BJ (cell line): ENCODE measurements at regions not wholly inside any gene's neighbourhood (a gene's known extent, or its start where the extent isn't known, plus 50 kb on each side); places are given as distances from the start of the nearest gene placed in this dataset.
"Not testable (repeated sequence)": the region's sequence is repeated elsewhere in the genome, so short reads cannot be mapped to it uniquely, and the experiment has no call there.

ENCODE experiments used
- CTCF ChIA-PET: fragments of 350-600 bp; formaldehyde crosslinking; extraction: SDS; loops from one replicate; lab custom pipeline; 2021; ENCODE audit warnings: antibody characterized with exemption, inconsistent platforms; lab: Yijun Ruan, JAX
- POLR2A ChIA-PET: fragments of 300-600 bp; sonication (Branson Sonifier 250); formaldehyde crosslinking; extraction: SDS; loops from one replicate; lab custom pipeline; 2021; ENCODE audit warnings: antibody characterized with exemption; lab: Charles Lee
- DNase-seq: peaks from one replicate; pipeline ENCODE4 v3.0.0-alpha.2; 2011; ENCODE audit warnings: low read depth
- H3K27me3 ChIP-seq: 2 replicates; pipeline ENCODE4 v1.6.0; 2011; ENCODE audit warnings: low read length; ENCODE audit not compliant: control insufficient read depth, insufficient read depth
- H3K36me3 ChIP-seq: 2 replicates; pipeline ENCODE4 v1.5.1; 2011; ENCODE audit warnings: low read length; ENCODE audit not compliant: control insufficient read depth, insufficient read depth
- H3K4me3 ChIP-seq: 2 replicates; pipeline ENCODE4 v1.5.1; 2011; ENCODE audit warnings: low read depth, mild to moderate bottlenecking, control low read depth, low read length
- TF ChIP-seq, protein P1 (sequence below): IDR thresholded peaks from 2 replicates; pipeline ENCODE4 v1.5.1; 2011; ENCODE audit warnings: low read depth, mild to moderate bottlenecking, control low read depth, inconsistent platforms, low read length, moderate library complexity; ENCODE audit not compliant: insufficient read depth

DNA sequence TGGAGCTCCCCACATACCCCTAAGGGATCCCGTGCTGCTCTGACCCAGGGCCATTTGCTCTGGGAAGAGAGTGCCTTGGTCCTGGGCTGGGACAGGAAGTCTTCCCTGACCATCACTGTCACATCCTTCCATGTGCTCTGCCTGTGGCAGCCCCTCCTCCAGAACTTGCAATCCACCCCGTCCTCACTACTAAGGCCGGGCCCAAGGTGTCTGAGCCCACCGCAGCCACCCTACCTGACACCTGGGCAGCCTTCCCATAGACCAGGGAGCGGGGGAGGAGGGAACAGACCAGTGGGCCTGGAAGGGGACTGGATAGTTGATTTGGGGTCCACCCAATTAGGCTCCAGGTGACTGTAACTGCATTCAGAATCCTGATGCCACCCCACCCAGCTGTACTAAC is 117.5 kb upstream of the CRHR1 start:
- no peaks in the 10 kb centered on the region for H3K27me3 ChIP-seq
- ChIA-PET POLR2A (no interaction called here), CTCF (interaction anchor here (0.6 to 1.5 kb wide), 4 partner anchors 14 to 165 kb away, joined by 3 to 5 read pairs (median 4); no protein-coding TSS in a partner anchor)
- TF ChIP-seq, protein P1, sequence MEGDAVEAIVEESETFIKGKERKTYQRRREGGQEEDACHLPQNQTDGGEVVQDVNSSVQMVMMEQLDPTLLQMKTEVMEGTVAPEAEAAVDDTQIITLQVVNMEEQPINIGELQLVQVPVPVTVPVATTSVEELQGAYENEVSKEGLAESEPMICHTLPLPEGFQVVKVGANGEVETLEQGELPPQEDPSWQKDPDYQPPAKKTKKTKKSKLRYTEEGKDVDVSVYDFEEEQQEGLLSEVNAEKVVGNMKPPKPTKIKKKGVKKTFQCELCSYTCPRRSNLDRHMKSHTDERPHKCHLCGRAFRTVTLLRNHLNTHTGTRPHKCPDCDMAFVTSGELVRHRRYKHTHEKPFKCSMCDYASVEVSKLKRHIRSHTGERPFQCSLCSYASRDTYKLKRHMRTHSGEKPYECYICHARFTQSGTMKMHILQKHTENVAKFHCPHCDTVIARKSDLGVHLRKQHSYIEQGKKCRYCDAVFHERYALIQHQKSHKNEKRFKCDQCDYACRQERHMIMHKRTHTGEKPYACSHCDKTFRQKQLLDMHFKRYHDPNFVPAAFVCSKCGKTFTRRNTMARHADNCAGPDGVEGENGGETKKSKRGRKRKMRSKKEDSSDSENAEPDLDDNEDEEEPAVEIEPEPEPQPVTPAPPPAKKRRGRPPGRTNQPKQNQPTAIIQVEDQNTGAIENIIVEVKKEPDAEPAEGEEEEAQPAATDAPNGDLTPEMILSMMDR, result no peak
- no peaks in the 10 kb centered on the region for H3K36me3 ChIP-seq
- no peak for DNase-seq
- H3K4me3 ChIP-seq, result no peak overlapping the region

DNA sequence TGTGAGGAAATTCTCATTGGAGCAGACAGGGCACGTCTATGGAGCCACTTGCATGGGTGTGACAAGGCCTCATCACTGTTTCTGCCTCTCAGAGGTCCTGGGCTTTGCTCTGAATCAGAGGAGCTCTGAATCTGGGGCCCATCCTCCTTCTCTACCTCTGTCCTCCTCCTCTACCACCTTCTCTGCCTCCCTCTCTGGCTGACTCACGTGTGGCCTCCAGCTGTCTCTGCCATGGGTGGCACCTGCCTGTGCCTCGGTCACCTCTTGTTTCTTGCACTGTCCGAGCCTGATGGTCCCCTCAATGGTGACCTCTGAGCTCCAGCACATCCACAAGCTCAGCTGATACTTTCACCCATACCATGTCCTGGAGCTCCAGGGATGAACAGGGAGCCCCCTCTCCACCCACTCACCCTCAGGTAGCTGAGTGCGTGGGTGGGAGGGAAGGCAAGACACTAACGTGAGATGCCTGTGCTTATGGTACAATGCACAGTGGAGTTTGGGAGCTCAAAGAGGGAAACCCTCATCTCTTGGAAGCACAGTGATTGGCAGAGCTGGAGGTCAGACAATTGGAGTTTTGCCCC is 116.4 kb upstream of the CRHR1 start:
- POLR2A ChIA-PET, result no interaction called here
- Histone ChIP-seq H3K27me3 (no peaks in the 10 kb centered on the region), H3K36me3 (no peaks in the 10 kb centered on the region), H3K4me3 (no peak overlapping the region)
- no peak for DNase-seq
- CTCF ChIA-PET, result interaction anchor here (0.7 to 1.1 kb wide), 4 partner anchors 15 to 164 kb away, joined by 3 to 5 read pairs (median 4); no protein-coding TSS in a partner anchor
- TF ChIP-seq, protein P1, result no peak

DNA sequence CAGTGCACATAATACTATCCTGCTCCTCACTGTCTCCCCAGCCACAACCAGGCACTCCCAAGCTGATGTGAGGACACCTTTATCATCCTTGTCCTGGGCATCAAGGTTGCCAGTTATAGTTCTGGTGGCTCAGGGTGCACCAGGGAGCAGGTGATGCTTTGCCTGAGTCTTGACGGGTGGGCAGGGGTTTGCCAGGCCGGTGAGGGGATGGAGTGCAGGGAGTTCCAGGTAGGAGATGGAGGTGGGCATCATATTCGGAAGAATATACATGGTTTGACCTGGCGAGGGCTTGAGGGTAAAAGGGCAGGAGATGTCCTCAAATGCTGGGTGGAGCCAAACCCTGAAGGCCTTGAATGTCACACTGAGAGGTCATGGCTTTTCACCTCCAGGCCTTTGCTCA is 115.8 kb upstream of the CRHR1 start:
- TF ChIP-seq, protein P1, result no peak
- no peaks in the 10 kb centered on the region for H3K27me3 ChIP-seq
- H3K4me3 ChIP-seq, result no peak overlapping the region
- ChIA-PET CTCF (interaction anchor here (0.7 to 1.1 kb wide), 3 partner anchors 14 to 164 kb away, joined by 3 to 5 read pairs (median 4); no protein-coding TSS in a partner anchor), POLR2A (no interaction called here)
- no peak for DNase-seq
- no peaks in the 10 kb centered on the region for H3K36me3 ChIP-seq

DNA sequence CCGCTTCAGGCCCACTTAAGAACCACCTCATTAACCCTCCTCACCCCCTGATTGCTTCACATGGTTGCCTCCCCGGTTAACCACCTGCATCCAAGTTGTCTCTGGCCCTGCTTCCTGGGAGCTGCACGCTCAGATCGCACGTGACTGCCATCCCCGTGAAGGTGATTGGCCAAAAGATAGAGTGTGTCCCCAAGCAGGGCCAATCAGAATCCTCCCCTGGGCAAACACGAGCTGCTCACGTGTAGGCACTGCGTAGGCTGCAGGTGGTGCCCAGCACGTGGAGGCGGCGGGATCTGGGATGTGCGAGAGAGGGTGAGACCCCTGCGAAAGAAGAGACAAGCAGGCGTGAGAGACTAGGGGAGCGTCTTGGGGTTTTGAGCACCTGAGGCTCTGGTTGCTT is 111.8 kb upstream of the CRHR1 start:
- H3K36me3 ChIP-seq, result no peaks in the 10 kb centered on the region

DNA sequence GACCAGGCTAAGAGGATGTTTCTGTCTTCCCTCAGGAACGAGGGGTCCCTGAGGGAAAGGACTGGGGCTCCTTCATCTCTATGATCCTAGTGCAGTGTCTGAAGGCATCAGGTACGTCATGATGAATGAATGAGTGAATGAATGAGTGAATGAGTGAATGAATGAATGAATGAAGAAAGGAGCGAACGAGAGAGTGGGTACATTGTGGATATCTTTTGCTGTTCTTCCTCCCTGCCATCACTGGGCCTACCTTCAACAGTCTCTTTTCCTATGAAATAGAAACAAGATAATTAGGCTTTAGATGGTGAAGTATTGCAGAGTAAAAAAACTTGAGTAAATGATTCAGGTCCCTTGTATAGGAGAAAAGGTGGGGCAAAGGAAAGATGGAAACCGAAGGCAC is 111.3 kb upstream of the CRHR1 start:
- no peak for DNase-seq
- Histone ChIP-seq H3K36me3 (no peaks in the 10 kb centered on the region), H3K27me3 (no peaks in the 10 kb centered on the region), H3K4me3 (no peak overlapping the region)
- TF ChIP-seq, protein P1, result no peak
- ChIA-PET POLR2A (no interaction called here), CTCF (no interaction called here)

More for the DNA sequence above, 111.8 kb upstream of the CRHR1 start:
- H3K4me3 ChIP-seq, result no peak overlapping the region
- TF ChIP-seq, protein P1, result no peak
- CTCF ChIA-PET, result no interaction called here
- POLR2A ChIA-PET, result no interaction called here
- DNase-seq, result no peak
- no peaks in the 10 kb centered on the region for H3K27me3 ChIP-seq

DNA sequence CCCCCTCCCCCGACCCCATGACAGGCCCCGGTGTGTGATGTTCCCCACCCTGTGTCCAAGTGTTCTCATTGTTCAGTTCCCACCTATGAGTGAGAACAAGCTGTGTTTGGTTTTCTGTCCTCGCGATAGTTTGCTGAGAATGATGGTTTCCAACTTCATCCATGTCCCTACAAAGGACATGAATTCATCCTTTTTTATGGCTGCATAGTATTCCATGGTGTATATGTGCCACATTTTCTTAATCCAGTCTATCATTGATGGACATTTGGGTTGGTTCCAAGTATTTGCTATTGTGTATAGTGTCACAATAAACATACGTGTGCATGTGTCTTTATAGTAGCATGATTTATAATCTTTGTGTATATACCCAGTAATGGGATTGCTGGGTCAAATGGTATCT is 110.4 kb upstream of the CRHR1 start:
- not testable (repeated sequence) for DNase-seq

More for the DNA sequence above, 110.4 kb upstream of the CRHR1 start:
- H3K4me3 ChIP-seq, H3K27me3 ChIP-seq, CTCF ChIA-PET, H3K36me3 ChIP-seq, POLR2A ChIA-PET: not testable (repeated sequence)
